GM19035 (cell line): ENCODE measurements at regions not wholly inside any gene's neighbourhood (a gene's known extent, or its start where the extent isn't known, plus 50 kb on each side); places are given as distances from the start of the nearest gene placed in this dataset.
A peak's percentile ranks its signal among the peaks of the same experiment; 100 is the strongest.

ENCODE experiments used
- ATAC-seq: cut with Tn5 transposase; IDR thresholded peaks from one replicate; pipeline ENCODE4 v1.9.1; 2021; ENCODE audit not compliant: unreplicated experiment

- no peak for ATAC-seq
Measured at GRCh38 chr3:168269001-168269400, 173.3 kb upstream of the GOLIM4 start.

GRCh38 chr3:168267179-168267578 is 171.5 kb upstream of the GOLIM4 start:
- ATAC-seq: no peak

- no peak for ATAC-seq
Measured at GRCh38 chr3:168266335-168266734, 170.6 kb upstream of the GOLIM4 start.

GRCh38 chr3:168262887-168263286 is 167.2 kb upstream of the GOLIM4 start:
- ATAC-seq: no peak

- ATAC-seq: no peak
Measured at GRCh38 chr3:168260859-168261258, 165.1 kb upstream of the GOLIM4 start.

- ATAC-seq: peak; percentile 28
Measured at GRCh38 chr3:168251371-168251770, 155.6 kb upstream of the GOLIM4 start.

GRCh38 chr3:168250415-168250861 is 154.7 kb upstream of the GOLIM4 start:
- peak; percentile 17 for ATAC-seq

GRCh38 chr3:168249550-168250414 is 154.1 kb upstream of the GOLIM4 start:
- peak; percentile 77 for ATAC-seq

- no peak for ATAC-seq
Measured at GRCh38 chr3:168249205-168249549, 153.5 kb upstream of the GOLIM4 start.

- ATAC-seq: peak; percentile 7
Measured at GRCh38 chr3:168248383-168249204, 152.9 kb upstream of the GOLIM4 start.

- ATAC-seq: no peak
Measured at GRCh38 chr3:168241156-168241555, 145.4 kb upstream of the GOLIM4 start.

GRCh38 chr3:168239287-168239686 is 143.6 kb upstream of the GOLIM4 start:
- ATAC-seq: no peak

GRCh38 chr3:168233001-168233400 is 137.3 kb upstream of the GOLIM4 start:
- no peak for ATAC-seq

- ATAC-seq: no peak
Measured at GRCh38 chr3:168223085-168223484, 127.4 kb upstream of the GOLIM4 start.

- no peak for ATAC-seq
Measured at GRCh38 chr3:168220556-168220955, 124.8 kb upstream of the GOLIM4 start.

- ATAC-seq: no peak
Measured at GRCh38 chr3:168219530-168219929, 123.8 kb upstream of the GOLIM4 start.

- no peak for ATAC-seq
Measured at GRCh38 chr3:168218600-168218999, 122.9 kb upstream of the GOLIM4 start.

GRCh38 chr3:168216851-168217250 is 121.1 kb upstream of the GOLIM4 start:
- no peak for ATAC-seq

- ATAC-seq: peak; percentile 93
Measured at GRCh38 chr3:168213920-168214319, 118.2 kb upstream of the GOLIM4 start.

- no peak for ATAC-seq
Measured at GRCh38 chr3:168212664-168213285, 117.1 kb upstream of the GOLIM4 start.

- ATAC-seq: no peak
Measured at GRCh38 chr3:168205451-168205850, 109.7 kb upstream of the GOLIM4 start.

- ATAC-seq: no peak
Measured at GRCh38 chr3:168197162-168197561, 101.4 kb upstream of the GOLIM4 start.
